GM12873 (cell line): ENCODE measurements at regions not wholly inside any gene's neighbourhood (a gene's known extent, or its start where the extent isn't known, plus 50 kb on each side); places are given as distances from the start of the nearest gene placed in this dataset.

Experiments
- TF ChIP-seq, protein P1 (sequence below): IDR thresholded peaks from 2 replicates; pipeline ENCODE4 v1.5.1; 2012; ENCODE audit warnings: low read depth, mild to moderate bottlenecking, moderate library complexity, low read length, control low read depth; ENCODE audit not compliant: insufficient read depth; ENCODE audit errors: missing control alignments

DNA sequence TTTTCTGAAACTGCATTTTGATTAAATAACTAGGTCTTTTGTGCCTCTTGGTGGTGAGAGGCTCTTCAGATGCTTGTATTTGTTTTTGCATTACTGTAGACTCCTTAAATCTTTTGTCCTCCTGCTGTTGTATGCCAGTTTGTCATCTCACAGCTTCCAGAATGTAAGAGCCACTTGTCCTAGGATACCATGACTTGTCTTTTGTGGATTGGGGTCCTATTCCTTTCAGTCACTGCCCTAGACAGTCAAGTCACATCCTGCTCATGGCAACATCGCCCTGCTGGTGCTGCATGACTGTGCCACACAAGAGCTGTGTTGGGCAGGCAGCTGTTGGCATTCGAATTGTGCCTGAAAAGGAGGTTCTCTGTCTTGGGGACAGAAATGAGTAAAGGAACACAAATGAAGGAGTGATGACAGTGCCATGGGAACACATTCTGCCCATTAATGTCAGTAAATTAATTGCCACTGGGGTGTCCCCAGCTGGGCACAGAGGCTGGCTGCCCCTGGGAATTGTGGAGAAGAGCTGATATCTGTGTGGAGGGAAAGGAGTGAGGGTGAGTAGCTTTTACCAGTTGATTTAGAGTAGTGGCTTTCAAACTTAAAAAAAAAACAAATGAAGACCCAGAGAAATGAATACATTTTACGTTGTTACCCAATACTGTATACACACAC is 140.3 kb downstream of the ARL6IP6 start:
- TF ChIP-seq, protein P1, sequence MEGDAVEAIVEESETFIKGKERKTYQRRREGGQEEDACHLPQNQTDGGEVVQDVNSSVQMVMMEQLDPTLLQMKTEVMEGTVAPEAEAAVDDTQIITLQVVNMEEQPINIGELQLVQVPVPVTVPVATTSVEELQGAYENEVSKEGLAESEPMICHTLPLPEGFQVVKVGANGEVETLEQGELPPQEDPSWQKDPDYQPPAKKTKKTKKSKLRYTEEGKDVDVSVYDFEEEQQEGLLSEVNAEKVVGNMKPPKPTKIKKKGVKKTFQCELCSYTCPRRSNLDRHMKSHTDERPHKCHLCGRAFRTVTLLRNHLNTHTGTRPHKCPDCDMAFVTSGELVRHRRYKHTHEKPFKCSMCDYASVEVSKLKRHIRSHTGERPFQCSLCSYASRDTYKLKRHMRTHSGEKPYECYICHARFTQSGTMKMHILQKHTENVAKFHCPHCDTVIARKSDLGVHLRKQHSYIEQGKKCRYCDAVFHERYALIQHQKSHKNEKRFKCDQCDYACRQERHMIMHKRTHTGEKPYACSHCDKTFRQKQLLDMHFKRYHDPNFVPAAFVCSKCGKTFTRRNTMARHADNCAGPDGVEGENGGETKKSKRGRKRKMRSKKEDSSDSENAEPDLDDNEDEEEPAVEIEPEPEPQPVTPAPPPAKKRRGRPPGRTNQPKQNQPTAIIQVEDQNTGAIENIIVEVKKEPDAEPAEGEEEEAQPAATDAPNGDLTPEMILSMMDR = no peak

DNA sequence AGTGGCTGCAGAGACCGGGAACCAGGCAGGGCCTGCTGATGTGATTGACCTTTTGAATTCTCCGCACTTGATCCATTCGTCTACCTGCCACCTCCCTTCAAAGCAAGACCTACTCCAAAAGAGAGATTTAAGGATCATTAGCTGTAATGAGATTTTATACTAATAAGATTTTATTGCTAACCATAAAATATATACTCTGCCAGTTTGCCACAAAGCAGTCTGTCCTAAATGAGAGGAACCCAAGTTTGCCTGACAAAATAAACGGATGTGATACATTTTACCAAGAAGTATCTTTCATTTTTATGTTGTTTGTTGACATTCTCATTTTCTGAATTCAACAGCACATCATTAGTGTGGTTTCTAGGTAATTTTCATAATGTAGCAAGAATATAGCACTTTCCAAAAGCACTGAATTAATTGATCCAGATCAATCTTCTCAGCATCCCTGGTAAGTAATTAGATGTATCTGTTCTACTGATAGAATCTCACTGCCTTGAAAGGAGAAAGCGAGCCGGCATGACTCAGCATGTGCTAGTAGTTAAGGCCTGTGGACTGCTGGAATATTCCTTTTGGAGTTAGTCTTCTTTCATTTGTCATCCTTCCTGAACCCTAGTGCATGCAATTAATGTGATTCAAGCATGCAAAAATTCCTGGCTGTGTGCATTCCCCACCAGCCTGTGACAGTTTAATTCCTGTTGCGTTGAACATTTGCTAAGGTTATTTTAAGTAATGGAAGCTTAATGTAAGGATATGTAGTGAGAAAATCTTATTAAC is 128.5 kb downstream of the ARL6IP6 start:
- TF ChIP-seq, protein P1 = no peak

DNA sequence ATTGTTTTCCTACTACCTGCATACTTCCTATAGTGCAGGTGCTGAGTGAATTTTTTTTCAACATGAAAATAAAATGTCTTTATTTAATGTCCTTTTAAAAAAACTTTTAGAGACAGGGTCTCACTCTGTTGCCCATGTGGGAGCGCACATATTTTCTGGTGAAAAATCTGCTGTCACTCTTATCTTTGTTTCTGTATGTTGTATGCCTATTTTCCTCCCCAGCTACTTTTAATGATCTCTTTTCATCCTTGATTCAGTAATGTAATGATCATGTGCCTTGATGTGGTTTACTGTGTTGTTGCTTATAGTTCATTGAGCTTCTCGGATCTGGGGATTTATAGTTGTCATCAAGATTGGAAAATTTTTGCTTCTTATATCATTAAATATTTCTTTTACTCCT is 117.3 kb downstream of the ARL6IP6 start:
- TF ChIP-seq, protein P1 = no peak

DNA sequence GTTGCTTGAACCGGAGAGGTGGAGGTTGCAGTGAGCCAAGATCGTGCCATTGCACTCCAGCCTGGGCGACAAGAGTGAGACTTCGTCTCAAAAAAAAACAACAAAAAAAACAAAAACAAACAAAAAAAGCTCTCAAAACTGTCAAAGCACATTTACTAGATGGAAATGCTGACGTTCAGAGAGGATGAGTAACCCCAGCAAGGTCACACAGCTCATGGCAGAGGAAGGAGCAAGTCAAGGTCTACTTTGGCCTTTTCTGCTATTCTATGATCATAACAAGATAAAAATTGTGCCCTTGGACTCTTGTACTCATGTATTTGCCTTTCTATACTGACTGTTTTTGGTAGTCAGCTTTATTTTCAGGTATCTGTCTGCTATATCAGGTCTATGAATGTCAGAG is 109.5 kb downstream of the ARL6IP6 start:
- TF ChIP-seq, protein P1 = no peak

DNA sequence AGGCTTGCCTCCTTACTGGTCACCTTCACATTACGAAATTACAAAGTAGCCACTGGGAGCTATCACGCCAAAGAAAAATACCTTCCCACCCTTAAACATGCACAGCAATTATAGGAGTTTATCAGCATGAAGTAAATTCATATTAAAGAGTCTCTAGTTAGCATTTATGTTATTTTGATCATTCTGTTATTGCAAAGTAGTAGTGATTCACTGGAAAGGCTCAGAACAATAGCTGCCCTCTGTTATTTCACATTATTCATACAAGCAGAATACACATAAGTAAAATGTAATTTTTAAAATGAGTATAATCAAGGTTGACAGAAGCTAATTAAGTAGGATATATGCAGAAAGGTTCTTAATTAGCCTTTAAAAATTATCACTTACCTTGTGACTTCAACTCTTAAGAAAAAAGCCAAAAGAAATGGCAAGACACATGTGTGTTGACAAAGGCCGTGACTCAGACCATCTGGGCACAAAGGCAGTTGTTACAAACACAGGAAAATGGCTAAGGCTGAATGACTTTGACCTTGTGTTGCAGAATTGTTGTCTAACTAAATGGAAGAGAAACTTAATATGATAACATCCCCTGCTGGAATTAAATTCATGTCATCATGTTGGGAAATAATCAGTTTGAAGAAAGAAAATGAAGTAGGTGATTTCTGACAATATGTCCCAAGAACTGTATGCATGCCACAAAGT is 108.3 kb downstream of the ARL6IP6 start:
- TF ChIP-seq, protein P1 = no peak

DNA sequence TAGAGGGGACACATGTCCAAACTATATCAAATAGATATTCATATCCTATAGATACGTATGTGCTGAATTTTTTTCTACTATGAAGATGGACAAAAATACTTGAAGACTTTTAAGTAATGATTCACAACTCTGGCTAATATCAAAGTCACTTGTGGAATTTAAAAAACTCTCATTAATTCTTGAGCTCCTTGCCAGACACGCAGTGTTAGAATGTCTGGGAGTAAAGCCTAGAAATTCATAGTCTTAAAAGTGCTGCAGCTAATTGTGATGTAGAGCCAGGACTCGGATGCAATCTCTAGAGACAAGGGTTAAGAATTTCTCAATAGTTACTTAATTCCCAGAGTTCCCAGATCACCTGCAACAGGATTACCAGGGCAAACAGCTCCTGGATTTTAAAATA is 107.4 kb downstream of the ARL6IP6 start:
- TF ChIP-seq, protein P1 = no peak

DNA sequence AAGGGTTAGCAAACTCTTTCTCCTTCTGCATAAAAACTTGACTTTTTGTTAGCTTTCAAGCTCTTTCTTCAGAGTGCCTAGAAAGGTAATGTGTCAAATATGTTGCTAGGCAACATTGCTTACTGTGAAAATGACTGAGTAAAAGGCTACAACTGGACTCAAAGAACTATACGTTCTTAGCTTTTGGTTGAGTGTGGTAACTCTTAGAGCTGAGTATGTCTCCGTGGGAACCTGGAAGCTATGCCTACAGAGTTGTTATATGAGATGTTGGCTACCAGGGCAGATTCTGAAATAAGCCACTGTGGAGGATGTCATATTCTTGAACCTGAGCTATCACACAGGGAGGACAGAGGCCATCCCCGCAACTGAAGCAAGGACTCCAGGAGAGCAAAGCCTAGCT is 105.5 kb downstream of the ARL6IP6 start:
- TF ChIP-seq, protein P1 = no peak
